ENCODE measurements at regions not wholly inside any gene's neighbourhood (a gene's known extent, or its start where the extent isn't known, plus 50 kb on each side); places are given as distances from the start of the nearest gene placed in this dataset.
A peak's percentile ranks its signal among the peaks of the same experiment; 100 is the strongest.

- DNase-seq (ENCODE audit: low read depth) = no peak
Observed at GRCh38 chr10:88110355-88110754, 246.9 kb downstream of the PTEN start.

DNA sequence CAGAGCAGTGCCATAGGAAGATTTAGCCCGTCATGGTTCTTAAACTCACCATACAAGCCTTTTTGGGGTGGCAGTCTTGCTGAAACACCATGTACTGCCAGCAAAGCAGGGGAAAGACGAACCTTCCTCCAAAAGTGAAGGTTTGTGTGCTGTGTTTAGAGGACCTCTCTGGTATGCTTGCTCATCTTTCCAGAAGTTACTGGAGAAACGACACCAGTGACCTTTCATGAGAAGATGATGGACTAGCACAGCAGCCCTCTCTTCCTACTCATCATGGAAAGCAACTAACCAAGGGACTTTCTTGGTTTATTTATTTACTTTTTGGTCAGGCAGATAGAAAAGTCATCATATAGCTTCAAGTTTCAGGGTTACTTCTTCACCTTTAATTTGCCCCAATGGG, 247.4 kb downstream of the PTEN start:
- no peak for DNase-seq (ENCODE audit: low read depth)

DNA sequence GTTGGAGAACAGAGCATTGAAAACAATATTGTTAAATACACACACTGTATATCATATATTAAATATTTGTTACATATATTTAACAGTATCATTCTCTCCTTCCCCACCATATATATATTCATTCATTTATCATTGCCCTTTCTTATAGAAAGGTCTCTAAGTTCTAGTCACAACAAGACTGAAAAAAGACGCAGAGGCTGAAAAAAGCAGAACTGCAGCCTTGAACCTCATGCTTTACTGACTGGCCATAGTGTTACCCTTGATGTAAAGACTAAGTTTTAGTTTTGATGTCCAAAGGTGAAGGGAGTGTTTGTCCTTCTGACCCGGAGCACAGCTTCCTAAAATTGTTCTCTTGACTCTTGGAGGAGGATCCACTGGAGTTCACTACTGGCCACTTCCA, 247.9 kb downstream of the PTEN start:
- DNase-seq (ENCODE audit: low read depth) = no peak

GRCh38 chr10:88113232-88113631, 249.8 kb downstream of the PTEN start:
- DNase-seq (ENCODE audit: low read depth) = no peak

- DNase-seq (ENCODE audit: low read depth) = no peak
Observed at GRCh38 chr10:88113657-88114272, 250.3 kb downstream of the PTEN start.

- no peak for DNase-seq (ENCODE audit: low read depth)
Observed at GRCh38 chr10:88114368-88114767, 250.9 kb downstream of the PTEN start.

GRCh38 chr10:88115407-88115806, 252.0 kb downstream of the PTEN start:
- no peak for DNase-seq (ENCODE audit: low read depth)

DNA sequence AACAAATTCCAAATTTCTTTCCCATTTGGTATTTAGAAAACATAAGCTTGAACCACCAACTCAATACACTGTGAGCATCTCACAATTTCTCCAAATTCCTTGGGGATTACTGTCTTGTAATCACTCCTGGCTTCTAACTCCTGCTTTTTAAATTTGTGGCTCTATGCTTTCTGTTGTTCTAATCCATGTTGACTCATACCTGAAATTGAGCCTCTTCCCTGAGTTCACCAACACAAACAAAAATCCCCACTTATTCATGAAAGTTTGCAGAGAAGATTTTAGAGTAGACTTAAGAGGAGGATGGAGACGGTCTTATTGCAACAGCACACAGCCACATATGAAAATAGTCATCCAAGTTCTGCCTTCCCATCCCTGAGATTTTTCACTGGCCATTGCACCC, 252.5 kb downstream of the PTEN start:
- peak; percentile 55 for DNase-seq (ENCODE audit: low read depth)

DNA sequence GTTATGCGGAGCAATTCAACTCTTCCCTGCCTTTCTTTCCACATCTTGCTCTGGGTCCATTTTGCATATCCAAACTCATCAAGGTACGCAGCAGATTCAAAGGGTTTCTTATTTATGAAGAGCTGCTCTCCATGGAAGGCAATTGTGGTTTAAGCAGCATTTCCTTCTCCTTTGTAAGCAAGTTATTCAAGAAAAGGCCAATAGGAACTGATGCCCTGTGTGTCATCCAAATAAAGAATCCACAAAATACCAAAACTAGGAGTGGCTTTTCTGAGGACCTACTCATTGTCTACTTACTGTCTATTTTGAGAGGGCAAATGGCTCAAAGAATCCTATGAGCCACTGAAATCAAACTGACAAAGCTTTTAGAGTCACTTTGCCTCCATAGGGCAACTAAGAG, 253.1 kb downstream of the PTEN start:
- DNase-seq (ENCODE audit: low read depth) = peak; percentile 63

DNA sequence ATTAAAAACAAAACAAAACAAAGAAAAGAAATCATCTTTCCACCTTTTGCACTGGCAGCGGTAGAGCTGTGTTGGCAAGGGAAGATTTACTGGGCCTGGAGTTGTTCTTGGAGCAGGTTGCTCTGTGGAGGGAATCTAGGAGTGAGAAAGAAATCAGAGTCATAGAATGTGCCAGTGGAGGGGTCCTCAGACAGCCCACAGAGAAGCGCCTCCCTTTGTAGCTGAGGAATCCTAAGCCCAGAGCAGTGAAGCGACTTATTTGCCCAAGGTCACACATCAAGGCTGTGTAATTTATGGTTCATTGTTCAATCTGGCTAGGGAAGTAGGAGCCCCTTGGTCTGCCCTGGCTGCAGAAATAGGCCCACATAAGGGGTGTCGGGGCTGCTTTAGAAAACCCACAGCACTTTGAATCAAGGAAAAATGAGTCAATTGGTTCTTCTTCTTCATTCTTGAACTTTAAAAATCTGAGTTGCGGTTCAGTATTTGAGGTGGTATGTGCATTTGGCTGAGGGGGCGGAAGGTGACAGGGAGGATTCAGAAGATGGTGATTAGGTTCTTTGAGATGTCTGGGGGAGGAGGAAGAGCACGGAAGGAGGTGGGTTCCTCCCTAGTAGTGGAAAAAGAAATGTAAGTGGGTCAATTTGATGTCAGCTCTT, 253.7 kb downstream of the PTEN start:
- no peak for DNase-seq (ENCODE audit: low read depth)

DNA sequence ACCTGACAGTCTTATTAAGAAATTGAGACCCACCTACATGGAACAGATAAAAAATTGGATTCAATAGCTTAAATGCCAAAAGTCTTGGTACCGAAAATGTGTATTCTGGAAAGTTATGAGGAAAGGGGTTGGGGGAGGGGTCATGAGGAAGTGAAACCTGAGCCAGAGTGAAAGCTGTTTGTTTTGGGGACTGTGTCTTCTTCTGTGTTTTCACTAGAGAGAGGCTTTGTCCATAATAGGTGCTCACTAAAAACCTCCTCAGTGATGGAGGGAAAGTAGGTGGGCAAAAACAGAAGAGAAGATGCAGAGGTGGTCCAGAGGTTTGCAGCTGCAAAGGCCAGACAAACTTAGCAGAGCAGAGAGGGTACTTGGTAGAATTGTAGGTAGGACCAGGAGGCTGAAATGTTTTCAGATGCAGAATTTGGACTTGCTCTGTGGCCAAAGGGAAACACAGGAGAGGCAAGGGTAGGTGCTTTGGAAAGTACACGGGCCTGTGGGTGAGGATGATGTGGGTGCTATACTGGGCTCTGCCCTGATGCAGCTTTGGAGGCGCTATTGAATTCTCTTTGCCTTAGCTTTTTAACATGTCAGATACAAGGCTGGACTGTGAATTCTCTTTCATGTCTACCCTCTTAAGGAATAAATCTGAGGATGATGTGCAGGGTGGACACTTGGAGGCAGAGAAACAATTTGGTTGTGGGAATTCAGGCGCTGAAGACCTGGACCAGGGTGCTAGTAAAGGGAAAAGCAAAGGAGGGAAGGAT, 254.6 kb downstream of the PTEN start:
- DNase-seq (ENCODE audit: low read depth) = no peak

GRCh38 chr10:88118729-88119128, 255.3 kb downstream of the PTEN start:
- DNase-seq (ENCODE audit: low read depth) = no peak

- DNase-seq (ENCODE audit: low read depth) = no peak
Observed at GRCh38 chr10:88119160-88119559, 255.7 kb downstream of the PTEN start.

GRCh38 chr10:88120075-88120474, 256.6 kb downstream of the PTEN start:
- no peak for DNase-seq (ENCODE audit: low read depth)

- no peak for DNase-seq (ENCODE audit: low read depth)
Observed at GRCh38 chr10:88120599-88121333, 257.3 kb downstream of the PTEN start.

GRCh38 chr10:88121361-88121760, 257.9 kb downstream of the PTEN start:
- DNase-seq (ENCODE audit: low read depth) = no peak

DNA sequence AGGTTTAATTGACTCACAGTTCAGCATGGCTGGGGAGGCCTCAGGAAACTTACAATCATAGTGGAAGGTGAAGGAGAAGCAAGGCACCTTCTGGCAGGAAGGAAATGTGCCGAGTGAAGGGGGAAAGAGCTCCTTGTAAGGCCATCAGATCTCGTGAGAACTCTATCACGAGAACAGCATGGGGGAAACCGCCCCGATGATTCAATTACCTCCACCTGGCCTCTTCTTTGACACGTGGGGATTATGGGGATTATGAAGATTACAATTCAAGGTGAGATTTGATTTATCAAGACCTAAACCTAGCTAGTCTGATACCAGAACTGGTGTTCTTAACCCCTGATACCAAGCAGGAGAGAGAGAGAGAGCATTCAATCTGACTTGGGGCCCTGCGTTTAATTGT, 258.7 kb downstream of the PTEN start:
- DNase-seq (ENCODE audit: low read depth) = no peak

- DNase-seq (ENCODE audit: low read depth) = no peak
Observed at GRCh38 chr10:88122576-88122975, 259.2 kb downstream of the PTEN start.

- no peak for DNase-seq (ENCODE audit: low read depth)
Observed at GRCh38 chr10:88125766-88126165, 262.3 kb downstream of the PTEN start.

- no peak for DNase-seq (ENCODE audit: low read depth)
Observed at GRCh38 chr10:88126699-88127098, 263.3 kb downstream of the PTEN start.

DNA sequence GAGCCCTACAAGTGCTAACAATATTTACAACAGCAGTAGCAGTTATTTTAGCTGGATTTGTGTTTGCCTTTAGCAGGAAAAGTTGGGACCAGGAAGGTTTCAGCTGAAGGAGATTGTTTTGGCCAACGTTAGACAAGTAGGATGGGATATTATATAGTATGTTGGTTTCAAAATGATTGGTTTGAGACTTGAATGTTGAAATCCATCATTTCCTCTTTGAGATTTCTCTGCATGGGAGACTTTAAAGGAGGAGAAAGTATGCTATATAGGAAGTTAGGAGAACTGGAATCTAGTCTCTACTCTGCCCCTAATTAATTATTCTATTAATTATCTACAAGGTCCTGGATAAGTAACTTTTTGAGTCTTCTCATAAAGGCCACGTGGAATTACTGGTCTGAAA, 263.8 kb downstream of the PTEN start:
- DNase-seq (ENCODE audit: low read depth) = no peak

DNA sequence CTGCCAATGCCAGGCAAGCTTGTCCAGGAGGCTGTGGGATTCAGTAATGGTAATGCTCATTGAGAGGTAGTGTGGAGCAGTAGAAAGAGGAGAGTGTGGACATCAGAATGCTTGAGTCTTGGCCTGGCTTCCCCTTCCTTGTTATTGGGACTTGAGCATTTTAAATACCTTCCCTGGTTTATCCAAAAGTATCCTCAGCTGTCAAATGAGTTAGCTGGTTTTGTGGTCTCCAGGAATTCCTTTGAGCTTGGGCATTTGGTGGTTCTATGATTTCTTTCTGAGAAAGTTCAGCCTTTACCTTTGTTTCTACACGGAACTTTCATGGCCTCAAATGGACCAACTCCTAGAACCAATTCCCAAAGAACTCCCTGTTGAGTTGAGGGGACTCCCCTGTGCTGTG, 264.3 kb downstream of the PTEN start:
- no peak for DNase-seq (ENCODE audit: low read depth)

DNA sequence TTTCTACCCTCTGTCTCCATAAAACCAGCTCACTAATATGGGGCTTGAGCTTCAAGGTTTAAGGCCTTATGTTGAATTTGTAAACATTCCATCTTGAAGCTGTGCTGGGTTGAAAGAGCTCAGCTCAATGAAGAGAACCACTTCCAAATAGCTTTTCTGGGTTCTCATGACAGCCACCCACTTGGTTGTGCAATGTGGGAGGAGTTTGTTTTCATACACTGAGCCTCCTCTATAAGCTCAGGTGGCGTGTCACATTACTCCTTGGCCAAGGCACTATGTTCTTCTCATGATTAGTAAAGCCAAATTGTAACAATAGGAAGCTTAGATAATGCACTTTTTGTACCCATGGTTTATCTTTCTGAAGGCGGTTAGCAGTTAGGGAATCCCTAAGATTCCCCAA, 265.6 kb downstream of the PTEN start:
- no peak for DNase-seq (ENCODE audit: low read depth)
